Ovary (tissue), 7 donors: ENCODE measurements at regions not wholly inside any gene's neighbourhood (a gene's known extent, or its start where the extent isn't known, plus 50 kb on each side); places are given as distances from the start of the nearest gene placed in this dataset.
A peak's percentile ranks its signal among the peaks of the same experiment; 100 is the strongest.
"Not testable (repeated sequence)": the region's sequence is repeated elsewhere in the genome, so short reads cannot be mapped to it uniquely, and the experiment has no call there.

Experiments
- DNase-seq, 5 donors: peaks; one replicate each; pipeline ENCODE4 v3.0.0-alpha.2; 2019 to 2020
- H3K27ac ChIP-seq, 2 donors: fragments of 200-600 bp; one replicate each; pipeline versions ENCODE4 v1.5.1 to v1.8.0; 2019 to 2022
- H3K27me3 ChIP-seq: fragments of 200-600 bp; one replicate; pipeline ENCODE4 v1.8.0; 2022
- H3K36me3 ChIP-seq: fragments of 200-600 bp; sonication (generic); one replicate; pipeline ENCODE4 v1.5.1; 2019
- H3K4me1 ChIP-seq: one replicate; pipeline ENCODE4 v1.8.1; 2013; ENCODE audit warnings: mild to moderate bottlenecking, moderate library complexity; ENCODE audit not compliant: insufficient read depth
- H3K4me3 ChIP-seq: fragments of 200-600 bp; sonication (generic); one replicate; pipeline ENCODE4 v1.5.1; 2017
- H3K9me3 ChIP-seq, 2 donors: fragments of 200-600 bp in 1 of 2; sonication (generic) in 1 of 2; one replicate each; pipeline versions ENCODE4 v1.5.1 to v1.8.1; 2013 to 2019; ENCODE audit warnings: mild to moderate bottlenecking in 1 of 2, moderate library complexity in 1 of 2
- EP300 ChIP-seq: sonication (generic); formaldehyde crosslinking; IDR thresholded peaks from one replicate; pipeline ENCODE4 v1.6.1; 2017; ENCODE audit warnings: antibody characterized with exemption
- POLR2A ChIP-seq: fragments of 450-650 bp; IDR thresholded peaks from one replicate; pipeline ENCODE4 v1.6.1; 2017; ENCODE audit warnings: antibody characterized with exemption, mild to moderate bottlenecking, moderate library complexity
- WGBS, 3 donors: extraction: QIAGEN DNeasy Blood & Tissue Kit in 1 of 3; methylation state at CpG; one replicate each; pipeline versions ENCODE4 v1.1.5 to v1.1.7; 2013 to 2017; 5-methylcytosine and 5-hydroxymethylcytosine counted together
- intact Hi-C, 4 donors: fragments of 100-400 bp; cut with DNase I; formaldehyde crosslinking; loops; one replicate each; pipeline versions ENCODE4 v1.11.0 to v1.15.1; 2022 to 2023
- TF ChIP-seq, protein P1 (sequence below), 3 donors: fragments of 450-650 bp in 2 of 3; fragments of 200-600 bp in 1 of 3; IDR thresholded peaks; one replicate each; pipeline versions ENCODE4 v1.5.1 to v1.8.0; 2016 to 2022; ENCODE audit warnings: antibody characterized with exemption in 3 of 3, mild to moderate bottlenecking in 1 of 3
- donor health status: DM: no; HTN: no; CAD: no; lungs with moderate emphysema.
- donor health status: DM: no; HTN: no; CAD: no.
- donor health status: Bipolar disorder and iron deficiency.
- donor health status: DM: no; HTN: no; CAD: no.
- donor health status: DM: yes; HTN: yes; CAD: no.

DNA sequence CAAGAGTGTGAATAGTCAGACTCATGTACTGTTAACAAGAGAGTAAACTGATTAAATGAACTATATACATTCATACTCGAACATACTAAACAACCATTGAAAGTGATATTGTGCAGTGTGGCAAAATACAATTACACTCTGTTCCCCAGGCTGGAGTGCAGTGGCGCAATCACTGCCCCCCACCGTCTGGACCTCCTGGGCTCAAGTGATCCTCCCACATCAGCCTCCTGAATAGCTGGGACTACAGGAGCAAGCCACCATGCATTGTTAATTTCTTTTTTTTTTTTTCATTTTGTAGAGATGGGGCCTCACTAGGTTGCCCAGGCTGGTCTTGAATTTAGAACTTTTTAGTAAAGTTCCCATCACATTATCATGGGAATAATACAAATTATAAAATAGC, 77.3 kb upstream of the LSM14A start:
- intact Hi-C loops, result loop anchor here (5.0 kb wide), 3 partner anchors 53 to 323 kb away; no protein-coding TSS in a partner anchor
- no peak for DNase-seq
- Histone ChIP-seq H3K4me1 (peaks cover 2% of the 10 kb centered on the region), H3K4me3 (no peak overlapping the region), H3K27ac (no peak overlapping the region), H3K27me3 (no peaks in the 10 kb centered on the region), H3K9me3 (no peaks in the 10 kb centered on the region), H3K36me3 (no peaks in the 10 kb centered on the region)
- 72 to 86% (median 81%) methylated on average over 3 of the region's 3 CpGs for WGBS, 3 donors
- no peak for TF ChIP-seq POLR2A
- TF ChIP-seq, protein P1, sequence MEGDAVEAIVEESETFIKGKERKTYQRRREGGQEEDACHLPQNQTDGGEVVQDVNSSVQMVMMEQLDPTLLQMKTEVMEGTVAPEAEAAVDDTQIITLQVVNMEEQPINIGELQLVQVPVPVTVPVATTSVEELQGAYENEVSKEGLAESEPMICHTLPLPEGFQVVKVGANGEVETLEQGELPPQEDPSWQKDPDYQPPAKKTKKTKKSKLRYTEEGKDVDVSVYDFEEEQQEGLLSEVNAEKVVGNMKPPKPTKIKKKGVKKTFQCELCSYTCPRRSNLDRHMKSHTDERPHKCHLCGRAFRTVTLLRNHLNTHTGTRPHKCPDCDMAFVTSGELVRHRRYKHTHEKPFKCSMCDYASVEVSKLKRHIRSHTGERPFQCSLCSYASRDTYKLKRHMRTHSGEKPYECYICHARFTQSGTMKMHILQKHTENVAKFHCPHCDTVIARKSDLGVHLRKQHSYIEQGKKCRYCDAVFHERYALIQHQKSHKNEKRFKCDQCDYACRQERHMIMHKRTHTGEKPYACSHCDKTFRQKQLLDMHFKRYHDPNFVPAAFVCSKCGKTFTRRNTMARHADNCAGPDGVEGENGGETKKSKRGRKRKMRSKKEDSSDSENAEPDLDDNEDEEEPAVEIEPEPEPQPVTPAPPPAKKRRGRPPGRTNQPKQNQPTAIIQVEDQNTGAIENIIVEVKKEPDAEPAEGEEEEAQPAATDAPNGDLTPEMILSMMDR (IDR thresholded peaks at IDR 0.05), result no peak

GRCh38 chr19:34095411-34095810, 76.9 kb upstream of the LSM14A start:
- H3K36me3 ChIP-seq, H3K27ac ChIP-seq, H3K4me3 ChIP-seq, H3K27me3 ChIP-seq, H3K9me3 ChIP-seq, DNase-seq, H3K4me1 ChIP-seq: not testable (repeated sequence)
- intact Hi-C loops, result loop anchor here (5.0 kb wide), 3 partner anchors 53 to 323 kb away; no protein-coding TSS in a partner anchor
- 96 to 97% (median 97%) methylated on average over 5 of the region's 5 CpGs for WGBS, 3 donors

- Histone ChIP-seq H3K27me3 (no peaks in the 10 kb centered on the region), H3K9me3 (no peaks in the 10 kb centered on the region), H3K4me1 (peaks cover 2% of the 10 kb centered on the region), H3K36me3 (no peaks in the 10 kb centered on the region), H3K27ac (no peak overlapping the region), H3K4me3 (no peak overlapping the region)
- 10 to 17% (median 11%) methylated on average over 14 of the region's 14 CpGs for WGBS, 3 donors
- intact Hi-C loops, result loop anchor here (5.0 kb wide), 3 partner anchors 54 to 324 kb away; no protein-coding TSS in a partner anchor
- no peak for TF ChIP-seq EP300
- TF ChIP-seq, protein P1 (IDR thresholded peaks at IDR 0.05), result peak in 2 of 3 donors; percentile 50
- no peak for DNase-seq
Observed at GRCh38 chr19:34096020-34096915, 76.0 kb upstream of the LSM14A start.

- Histone ChIP-seq H3K9me3 (no peaks in the 10 kb centered on the region), H3K36me3 (no peaks in the 10 kb centered on the region), H3K27ac (no peak overlapping the region), H3K27me3 (no peaks in the 10 kb centered on the region), H3K4me3 (no peak overlapping the region), H3K4me1 (no peaks in the 10 kb centered on the region)
- TF ChIP-seq, protein P1 (IDR thresholded peaks at IDR 0.05), result no peak
- TF ChIP-seq EP300, result no peak
- no peak for TF ChIP-seq POLR2A
- no peak for DNase-seq
- intact Hi-C loops, result no loop called here
- 68 to 72% (median 69%) methylated on average over 5 of the region's 5 CpGs for WGBS, 3 donors
Observed at GRCh38 chr19:34104096-34104495, 68.2 kb upstream of the LSM14A start.

DNA sequence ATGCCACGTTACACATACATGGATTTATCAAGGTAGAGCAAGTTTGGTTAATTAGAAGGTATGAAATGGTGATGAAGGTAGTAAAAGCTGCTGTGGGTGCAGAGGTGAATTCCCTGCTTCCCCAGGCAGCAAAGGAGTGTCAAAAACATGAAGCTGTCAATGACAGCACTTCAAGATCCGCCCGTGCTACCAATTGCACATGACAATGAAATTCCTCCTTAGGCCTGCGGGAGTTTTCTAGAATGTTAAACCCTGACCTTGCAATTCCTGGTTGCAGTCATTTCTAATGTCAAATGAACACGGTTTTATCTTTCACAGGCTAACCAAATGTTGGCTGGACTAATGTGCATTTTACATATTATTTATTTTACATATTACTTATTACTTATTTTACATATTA, 67.7 kb upstream of the LSM14A start:
- 35 to 46% (median 38%) methylated on average over 5 of the region's 5 CpGs for WGBS, 3 donors
- no peak for DNase-seq
- Histone ChIP-seq H3K27ac (no peak overlapping the region), H3K4me1 (no peaks in the 10 kb centered on the region), H3K9me3 (no peaks in the 10 kb centered on the region), H3K36me3 (no peaks in the 10 kb centered on the region), H3K4me3 (no peak overlapping the region), H3K27me3 (no peaks in the 10 kb centered on the region)
- TF ChIP-seq EP300, result no peak
- TF ChIP-seq, protein P1 (IDR thresholded peaks at IDR 0.05), result no peak
- no peak for TF ChIP-seq POLR2A
- intact Hi-C loops, result no loop called here
